Breast epithelium (tissue), 4 donors: ENCODE measurements at regions not wholly inside any gene's neighbourhood (a gene's known extent, or its start where the extent isn't known, plus 50 kb on each side); places are given as distances from the start of the nearest gene placed in this dataset.

Experiments used
- DNase-seq, 2 donors: peaks; one replicate each; pipeline ENCODE4 v3.0.0-alpha.2; 2019; ENCODE audit warnings: low spot score in 2 of 2
- H3K27ac ChIP-seq, 2 donors: fragments of 200-600 bp; sonication (generic) in 1 of 2; one replicate each; pipeline ENCODE4 v1.5.1; 2016 to 2019; ENCODE audit warnings: mild to moderate bottlenecking in 1 of 2
- H3K27me3 ChIP-seq, 2 donors: fragments of 200-600 bp; sonication (generic) in 1 of 2; one replicate each; pipeline versions ENCODE4 v1.5.1 to v1.6.0; 2017 to 2019; ENCODE audit warnings: control low read depth in 1 of 2, mild to moderate bottlenecking in 1 of 2
- H3K36me3 ChIP-seq: fragments of 200-600 bp; one replicate; pipeline ENCODE4 v1.5.1; 2019
- H3K4me1 ChIP-seq, 2 donors: fragments of 200-600 bp; sonication (generic); one replicate each; pipeline ENCODE4 v1.5.1; 2016 to 2019; ENCODE audit warnings: control low read depth in 1 of 2
- H3K4me3 ChIP-seq, 3 donors: fragments of 200-600 bp; sonication (generic); 1 replicate in 2 of 3; 2 replicates in 1 of 3; pipeline ENCODE4 v1.5.1; 2016 to 2019; ENCODE audit warnings: mild to moderate bottlenecking in 3 of 3, moderate library complexity in 2 of 3
- H3K9me3 ChIP-seq, 2 donors: fragments of 200-600 bp; sonication (generic) in 1 of 2; one replicate each; pipeline ENCODE4 v1.5.1; 2016 to 2019; ENCODE audit warnings: control low read depth in 1 of 2
- CTCF ChIP-seq, 3 donors: fragments of 450-650 bp; IDR thresholded peaks; one replicate each; pipeline ENCODE4 v1.5.1; 2016 to 2017; ENCODE audit warnings: antibody characterized with exemption in 3 of 3, mild to moderate bottlenecking in 3 of 3, moderate library complexity in 3 of 3
- POLR2A ChIP-seq: fragments of 450-650 bp; IDR thresholded peaks from one replicate; pipeline ENCODE4 v1.6.1; 2016; ENCODE audit warnings: antibody characterized with exemption, mild to moderate bottlenecking, moderate library complexity
- POLR2AphosphoS5 ChIP-seq, 3 donors: sonication (generic); formaldehyde crosslinking; IDR thresholded peaks; one replicate each; pipeline ENCODE4 v1.6.1; 2017; ENCODE audit warnings: antibody characterized with exemption in 3 of 3
- intact Hi-C: fragments of 100-400 bp; cut with DNase I; formaldehyde crosslinking; loops from one replicate; pipeline ENCODE4 v1.15.1; 2023; ENCODE audit warnings: low total_unique reads

- intact Hi-C loops: no loop called here
- no peak overlapping the region for H3K27ac ChIP-seq
These were observed 102.3 kb downstream of the OSR1 start for GRCh38 chr2:19256121-19256601.

GRCh38 chr2:19255481-19255880 is 102.9 kb downstream of the OSR1 start:
- no peak for TF ChIP-seq CTCF (IDR thresholded peaks at IDR 0.05)
- TF ChIP-seq POLR2A: no peak
- no peak for TF ChIP-seq POLR2AphosphoS5 (IDR thresholded peaks at IDR 0.05)
- no peaks in the 10 kb centered on the region for H3K36me3 ChIP-seq
- no peaks in the 10 kb centered on the region for H3K9me3 ChIP-seq
- H3K27me3 ChIP-seq: no peaks in the 10 kb centered on the region
- intact Hi-C loops: no loop called here
- no peak for DNase-seq
- H3K4me1 ChIP-seq: no peaks in the 10 kb centered on the region
- H3K27ac ChIP-seq: no peak overlapping the region
- H3K4me3 ChIP-seq: no peak overlapping the region

More at GRCh38 chr2:19256121-19256601, 102.3 kb downstream of the OSR1 start:
- no peaks in the 10 kb centered on the region for H3K36me3 ChIP-seq
- no peaks in the 10 kb centered on the region for H3K9me3 ChIP-seq
- H3K27me3 ChIP-seq: no peaks in the 10 kb centered on the region
- no peak for TF ChIP-seq POLR2AphosphoS5 (IDR thresholded peaks at IDR 0.05)
- TF ChIP-seq CTCF (IDR thresholded peaks at IDR 0.05): no peak
- TF ChIP-seq POLR2A: no peak
- no peaks in the 10 kb centered on the region for H3K4me1 ChIP-seq
- no peak overlapping the region for H3K4me3 ChIP-seq
- no peak for DNase-seq

- intact Hi-C loops: no loop called here
- H3K9me3 ChIP-seq: no peaks in the 10 kb centered on the region
- TF ChIP-seq POLR2A (no peak), POLR2AphosphoS5 (IDR thresholded peaks at IDR 0.05) (no peak), CTCF (IDR thresholded peaks at IDR 0.05) (no peak)
- H3K27ac ChIP-seq: no peak overlapping the region
- no peaks in the 10 kb centered on the region for H3K27me3 ChIP-seq
- H3K4me3 ChIP-seq: no peak overlapping the region
- no peaks in the 10 kb centered on the region for H3K4me1 ChIP-seq
- no peaks in the 10 kb centered on the region for H3K36me3 ChIP-seq
- no peak for DNase-seq
These were observed 106.9 kb downstream of the OSR1 start for GRCh38 chr2:19251554-19251953.

DNA sequence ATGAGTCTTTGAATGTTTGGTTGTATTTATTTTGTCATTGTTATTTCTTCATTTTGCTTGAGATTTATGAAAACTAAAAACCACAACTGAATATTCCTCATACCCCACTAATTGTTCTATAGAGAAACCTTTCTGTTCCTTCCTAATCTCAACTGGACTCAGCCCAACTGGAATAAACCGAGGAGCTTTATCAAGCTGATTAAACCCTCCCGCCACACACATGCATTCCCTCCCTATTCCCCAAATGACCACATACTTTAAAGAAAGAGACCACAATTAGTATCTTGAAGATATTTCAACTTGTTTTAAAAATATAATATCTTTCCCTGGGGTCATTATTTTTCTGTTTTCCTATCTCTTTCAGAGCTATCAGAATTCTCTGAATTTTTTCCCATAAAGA is 107.5 kb downstream of the OSR1 start:
- intact Hi-C loops: no loop called here
- DNase-seq: no peak
- no peak overlapping the region for H3K4me3 ChIP-seq
- H3K27ac ChIP-seq: no peak overlapping the region
- H3K4me1 ChIP-seq: no peaks in the 10 kb centered on the region
- no peaks in the 10 kb centered on the region for H3K27me3 ChIP-seq
- TF ChIP-seq CTCF (IDR thresholded peaks at IDR 0.05) (no peak), POLR2AphosphoS5 (IDR thresholded peaks at IDR 0.05) (no peak), POLR2A (no peak)
- no peaks in the 10 kb centered on the region for H3K36me3 ChIP-seq
- H3K9me3 ChIP-seq: no peaks in the 10 kb centered on the region

DNA sequence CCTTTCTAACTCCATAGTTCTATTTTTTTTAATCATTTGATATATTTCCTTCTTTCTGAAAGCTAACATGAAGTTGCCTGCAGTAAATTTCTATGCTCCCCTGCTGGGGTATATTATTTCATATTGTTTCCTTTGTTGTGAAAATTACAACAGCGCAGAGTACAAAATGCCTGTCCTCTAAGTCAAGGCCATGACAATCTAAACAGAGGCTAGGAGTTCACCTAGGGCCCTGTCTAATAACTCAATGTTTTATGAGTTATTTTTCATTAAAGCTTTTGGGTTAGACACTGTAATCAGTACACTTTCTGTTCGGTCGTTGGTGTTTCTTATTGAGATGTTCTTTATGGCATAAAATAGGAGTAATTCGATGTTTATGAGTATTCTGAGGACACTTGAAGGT is 111.2 kb downstream of the OSR1 start:
- no peaks in the 10 kb centered on the region for H3K9me3 ChIP-seq
- intact Hi-C loops: no loop called here

More for the DNA sequence above, 111.2 kb downstream of the OSR1 start:
- DNase-seq: no peak
- no peak for TF ChIP-seq POLR2A
- no peak for TF ChIP-seq POLR2AphosphoS5 (IDR thresholded peaks at IDR 0.05)
- TF ChIP-seq CTCF (IDR thresholded peaks at IDR 0.05): no peak
- H3K4me1 ChIP-seq: no peaks in the 10 kb centered on the region
- no peak overlapping the region for H3K4me3 ChIP-seq
- H3K27ac ChIP-seq: no peak overlapping the region
- H3K36me3 ChIP-seq: no peaks in the 10 kb centered on the region
- no peaks in the 10 kb centered on the region for H3K27me3 ChIP-seq
